Liver (tissue), 8 donors: ENCODE measurements at regions not wholly inside any gene's neighbourhood (a gene's known extent, or its start where the extent isn't known, plus 50 kb on each side); places are given as distances from the start of the nearest gene placed in this dataset.

Experiments used
- DNase-seq: peaks from one replicate; pipeline ENCODE4 v3.0.0-alpha.2; 2017; ENCODE audit warnings: low spot score
- H3K27ac ChIP-seq, 2 donors: one replicate each; pipeline ENCODE4 v1.7.0; 2013; ENCODE audit warnings: inconsistent platforms in 2 of 2, low read length in 2 of 2, control low read depth in 1 of 2, low read depth in 1 of 2, mild to moderate bottlenecking in 1 of 2
- H3K27me3 ChIP-seq, 4 donors: one replicate each; pipeline versions ENCODE4 v1.6.1 to v1.7.0; 2013; ENCODE audit warnings: low read length in 3 of 4, inconsistent platforms in 1 of 4, mild to moderate bottlenecking in 1 of 4, moderate library complexity in 1 of 4; ENCODE audit not compliant: control insufficient read depth in 4 of 4, insufficient read depth in 4 of 4
- H3K36me3 ChIP-seq, 4 donors: one replicate each; pipeline versions ENCODE4 v1.6.1 to v1.7.0; 2013; ENCODE audit warnings: low read length in 3 of 4, mild to moderate bottlenecking in 3 of 4, low read depth in 1 of 4, moderate library complexity in 1 of 4; ENCODE audit not compliant: control insufficient read depth in 4 of 4, insufficient read depth in 3 of 4
- H3K4me1 ChIP-seq, 4 donors: one replicate each; pipeline versions ENCODE4 v1.6.1 to v1.7.0; 2013; ENCODE audit warnings: low read length in 3 of 4, mild to moderate bottlenecking in 3 of 4, moderate library complexity in 1 of 4; ENCODE audit not compliant: control insufficient read depth in 4 of 4, insufficient read depth in 4 of 4
- H3K4me3 ChIP-seq, 3 donors: one replicate each; pipeline versions ENCODE4 v1.6.1 to v1.7.0; 2013; ENCODE audit warnings: low read length in 3 of 3, control low read depth in 1 of 3, low read depth in 1 of 3, mild to moderate bottlenecking in 1 of 3
- H3K9ac ChIP-seq, 2 donors: one replicate each; pipeline ENCODE4 v1.7.0; 2013; ENCODE audit warnings: low read length in 2 of 2, mild to moderate bottlenecking in 2 of 2, moderate library complexity in 2 of 2, control low read depth in 1 of 2, low read depth in 1 of 2
- H3K9me3 ChIP-seq, 4 donors: one replicate each; pipeline versions ENCODE4 v1.6.1 to v1.7.0; 2013; ENCODE audit warnings: low read length in 3 of 4; ENCODE audit not compliant: control insufficient read depth in 4 of 4
- CTCF ChIP-seq: fragments of 150-350 bp; IDR thresholded peaks from 2 replicates; pipeline ENCODE4 v1.5.1; 2017; ENCODE audit warnings: improper control_type of control experiment, low read depth, low read length; ENCODE audit not compliant: missing input control
- EGR1 ChIP-seq, 2 donors: IDR thresholded peaks; 2 replicates each; pipeline ENCODE4 v1.6.1; 2016 to 2018; ENCODE audit warnings: antibody characterized with exemption in 2 of 2, low read depth in 2 of 2
- FOXA1 ChIP-seq: IDR thresholded peaks from 2 replicates; pipeline ENCODE4 v1.6.1; 2016; ENCODE audit warnings: antibody characterized with exemption
- FOXA2 ChIP-seq: IDR thresholded peaks from 2 replicates; pipeline ENCODE4 v1.6.1; 2016; ENCODE audit warnings: antibody characterized with exemption
- GABPA ChIP-seq, 2 donors: IDR thresholded peaks in 1 of 2; conservative IDR thresholded peaks in 1 of 2; 2 replicates each; pipeline ENCODE4 v1.6.1; 2016; ENCODE audit warnings: antibody characterized with exemption in 2 of 2, mild to moderate bottlenecking in 1 of 2, moderate library complexity in 1 of 2
- HNF4A ChIP-seq, 2 donors: conservative IDR thresholded peaks; 2 replicates each; pipeline ENCODE4 v1.6.1; 2016; ENCODE audit warnings: antibody characterized with exemption in 2 of 2, mild to moderate bottlenecking in 2 of 2
- HNF4G ChIP-seq: IDR thresholded peaks from 2 replicates; pipeline ENCODE4 v1.6.1; 2016; ENCODE audit warnings: antibody characterized with exemption
- JUND ChIP-seq, 2 donors: IDR thresholded peaks; 2 replicates each; pipeline ENCODE4 v1.6.1; 2016; ENCODE audit warnings: antibody characterized with exemption in 2 of 2
- NR2F2 ChIP-seq: IDR thresholded peaks from 2 replicates; pipeline ENCODE4 v1.6.1; 2016; ENCODE audit warnings: antibody characterized with exemption
- RAD21 ChIP-seq, 2 donors: IDR thresholded peaks; 2 replicates each; pipeline ENCODE4 v1.6.1; 2016; ENCODE audit warnings: antibody characterized with exemption in 2 of 2, mild to moderate bottlenecking in 2 of 2
- RXRA ChIP-seq, 2 donors: IDR thresholded peaks; 2 replicates each; pipeline ENCODE4 v1.6.1; 2017 to 2018; ENCODE audit warnings: antibody characterized with exemption in 2 of 2, mild to moderate bottlenecking in 1 of 2
- SP1 ChIP-seq: IDR thresholded peaks from 2 replicates; pipeline ENCODE4 v1.6.1; 2018; ENCODE audit warnings: antibody characterized with exemption, mild to moderate bottlenecking
- TAF1 ChIP-seq: conservative IDR thresholded peaks from 2 replicates; pipeline ENCODE4 v1.6.1; 2016; ENCODE audit warnings: antibody characterized with exemption, mild to moderate bottlenecking
- YY1 ChIP-seq: IDR thresholded peaks from 2 replicates; pipeline ENCODE4 v1.6.1; 2016; ENCODE audit warnings: antibody characterized with exemption, mild to moderate bottlenecking
- ZBTB33 ChIP-seq: IDR thresholded peaks from 2 replicates; pipeline ENCODE4 v1.6.1; 2016; ENCODE audit warnings: antibody characterized with exemption
- WGBS: extraction: QIAGEN DNeasy Blood & Tissue Kit; methylation state at CpG from one replicate; pipeline ENCODE4 v1.1.7; 2013; 5-methylcytosine and 5-hydroxymethylcytosine counted together
- TF ChIP-seq, protein P1 (sequence below): IDR thresholded peaks from 2 replicates; pipeline ENCODE4 v1.6.1; 2016; ENCODE audit warnings: antibody characterized with exemption
- TF ChIP-seq, protein P2 (sequence below): IDR thresholded peaks from 2 replicates; pipeline ENCODE4 v1.6.1; 2016; ENCODE audit warnings: antibody characterized with exemption, mild to moderate bottlenecking
- TF ChIP-seq, protein P3 (sequence below): IDR thresholded peaks from 2 replicates; pipeline ENCODE4 v1.6.1; 2016; ENCODE audit warnings: antibody characterized with exemption
- donor health status: healthy.
- donor health status: healthy.
- donor health status: healthy.
- donor health status: healthy.
- donor health status: healthy.

DNA sequence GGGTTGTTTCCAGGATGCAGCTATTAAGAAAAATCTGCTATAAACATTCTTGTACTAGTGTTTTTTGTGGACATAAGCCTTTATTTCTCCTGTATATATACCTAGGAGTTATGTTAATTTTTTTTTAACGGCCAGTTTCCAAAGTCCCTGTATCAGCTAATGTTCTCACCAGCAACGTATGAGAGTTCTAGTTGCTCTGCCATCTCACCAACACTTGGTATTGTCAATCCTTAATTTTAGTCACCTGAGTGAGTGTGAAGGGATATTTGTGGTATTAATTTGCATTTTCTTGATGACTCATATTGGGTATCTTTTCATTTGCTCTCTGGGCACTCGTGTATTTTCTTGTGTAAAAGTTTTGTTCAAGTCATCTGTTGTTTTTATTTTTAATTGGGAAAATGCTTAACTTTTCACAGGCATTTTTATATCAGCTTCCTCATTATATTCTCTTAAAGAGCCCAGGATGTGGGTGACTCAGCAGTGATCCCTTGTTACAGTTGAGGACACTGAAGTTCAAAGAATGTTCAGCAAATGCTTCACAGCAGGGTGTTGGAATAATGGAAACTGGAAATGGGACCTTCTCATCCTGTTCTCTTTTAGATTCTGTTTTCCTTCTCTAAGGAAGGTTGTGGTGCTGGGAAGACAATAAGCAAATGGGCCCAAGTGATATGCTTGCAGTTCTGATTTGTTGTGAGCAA lies 176.3 kb upstream of the PRNP start:
- TF ChIP-seq, protein P1, sequence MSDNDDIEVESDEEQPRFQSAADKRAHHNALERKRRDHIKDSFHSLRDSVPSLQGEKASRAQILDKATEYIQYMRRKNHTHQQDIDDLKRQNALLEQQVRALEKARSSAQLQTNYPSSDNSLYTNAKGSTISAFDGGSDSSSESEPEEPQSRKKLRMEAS, result no peak
- no peak for TF ChIP-seq JUND (IDR thresholded peaks at IDR 0.05)
- TF ChIP-seq, protein P2, sequence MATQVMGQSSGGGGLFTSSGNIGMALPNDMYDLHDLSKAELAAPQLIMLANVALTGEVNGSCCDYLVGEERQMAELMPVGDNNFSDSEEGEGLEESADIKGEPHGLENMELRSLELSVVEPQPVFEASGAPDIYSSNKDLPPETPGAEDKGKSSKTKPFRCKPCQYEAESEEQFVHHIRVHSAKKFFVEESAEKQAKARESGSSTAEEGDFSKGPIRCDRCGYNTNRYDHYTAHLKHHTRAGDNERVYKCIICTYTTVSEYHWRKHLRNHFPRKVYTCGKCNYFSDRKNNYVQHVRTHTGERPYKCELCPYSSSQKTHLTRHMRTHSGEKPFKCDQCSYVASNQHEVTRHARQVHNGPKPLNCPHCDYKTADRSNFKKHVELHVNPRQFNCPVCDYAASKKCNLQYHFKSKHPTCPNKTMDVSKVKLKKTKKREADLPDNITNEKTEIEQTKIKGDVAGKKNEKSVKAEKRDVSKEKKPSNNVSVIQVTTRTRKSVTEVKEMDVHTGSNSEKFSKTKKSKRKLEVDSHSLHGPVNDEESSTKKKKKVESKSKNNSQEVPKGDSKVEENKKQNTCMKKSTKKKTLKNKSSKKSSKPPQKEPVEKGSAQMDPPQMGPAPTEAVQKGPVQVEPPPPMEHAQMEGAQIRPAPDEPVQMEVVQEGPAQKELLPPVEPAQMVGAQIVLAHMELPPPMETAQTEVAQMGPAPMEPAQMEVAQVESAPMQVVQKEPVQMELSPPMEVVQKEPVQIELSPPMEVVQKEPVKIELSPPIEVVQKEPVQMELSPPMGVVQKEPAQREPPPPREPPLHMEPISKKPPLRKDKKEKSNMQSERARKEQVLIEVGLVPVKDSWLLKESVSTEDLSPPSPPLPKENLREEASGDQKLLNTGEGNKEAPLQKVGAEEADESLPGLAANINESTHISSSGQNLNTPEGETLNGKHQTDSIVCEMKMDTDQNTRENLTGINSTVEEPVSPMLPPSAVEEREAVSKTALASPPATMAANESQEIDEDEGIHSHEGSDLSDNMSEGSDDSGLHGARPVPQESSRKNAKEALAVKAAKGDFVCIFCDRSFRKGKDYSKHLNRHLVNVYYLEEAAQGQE, result no peak
- no peak for TF ChIP-seq TAF1
- no peak for TF ChIP-seq YY1
- no peak for TF ChIP-seq FOXA2
- no peak for TF ChIP-seq FOXA1
- TF ChIP-seq HNF4G, result no peak
- no peak for TF ChIP-seq RXRA (IDR thresholded peaks at IDR 0.05)
- TF ChIP-seq EGR1 (IDR thresholded peaks at IDR 0.05; ENCODE audit: low read depth in 2 of 2), result no peak
- no peak for TF ChIP-seq ZBTB33
- TF ChIP-seq SP1, result no peak
- no peak for TF ChIP-seq RAD21 (IDR thresholded peaks at IDR 0.05)
- TF ChIP-seq, protein P3, sequence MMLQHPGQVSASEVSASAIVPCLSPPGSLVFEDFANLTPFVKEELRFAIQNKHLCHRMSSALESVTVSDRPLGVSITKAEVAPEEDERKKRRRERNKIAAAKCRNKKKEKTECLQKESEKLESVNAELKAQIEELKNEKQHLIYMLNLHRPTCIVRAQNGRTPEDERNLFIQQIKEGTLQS, result no peak
- TF ChIP-seq GABPA (IDR thresholded peaks at IDR 0.05 in 1 of 2, conservative IDR thresholded peaks at IDR 0.05 in 1 of 2), result no peak
- no peak for TF ChIP-seq NR2F2
- TF ChIP-seq CTCF, result no peak
- TF ChIP-seq HNF4A (conservative IDR thresholded peaks at IDR 0.05), result no peak
- no peak overlapping the region for H3K4me3 ChIP-seq
- H3K27ac ChIP-seq, result no peak overlapping the region
- DNase-seq, result no peak
- H3K36me3 ChIP-seq, result no peaks in the 10 kb centered on the region
- peaks cover 0 to 4% (median 0%) of the 10 kb centered on the region in 4 donors for H3K27me3 ChIP-seq
- H3K4me1 ChIP-seq, result no peaks in the 10 kb centered on the region
- no peak overlapping the region for H3K9ac ChIP-seq
- 80% methylated on average over 3 of the region's 3 CpGs for WGBS
- no peaks in the 10 kb centered on the region for H3K9me3 ChIP-seq
